ENCODE measurements at regions not wholly inside any gene's neighbourhood (a gene's known extent, or its start where the extent isn't known, plus 50 kb on each side); places are given as distances from the start of the nearest gene placed in this dataset.

DNA sequence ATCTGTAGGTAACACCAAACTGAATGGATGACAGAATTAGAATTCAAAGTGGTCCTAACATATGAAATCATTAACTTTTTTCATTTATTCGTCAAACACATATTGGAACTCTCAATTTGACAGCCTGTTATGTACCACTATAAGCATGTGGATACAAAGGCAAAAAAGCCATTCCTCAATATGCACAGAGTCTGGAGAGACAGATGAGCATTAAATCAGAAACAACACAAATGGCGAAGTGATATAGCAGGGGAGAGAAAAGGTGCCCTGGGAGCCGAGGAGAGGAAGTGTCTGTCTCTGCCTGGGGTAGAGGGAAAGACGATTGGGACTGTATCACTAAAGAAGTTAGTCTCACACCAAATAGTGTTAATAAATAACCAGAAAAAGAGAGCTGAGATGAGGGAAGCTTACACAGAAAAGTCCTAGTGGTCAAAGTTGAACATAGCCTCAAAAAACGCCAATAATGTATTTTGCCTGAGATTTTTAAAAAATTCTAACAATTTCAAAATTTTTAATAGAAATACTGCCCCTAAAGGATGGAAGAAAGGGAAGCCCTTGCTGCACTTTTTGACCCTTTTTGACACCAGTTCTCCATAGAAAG lies 417.5 kb downstream of the TUSC7 start:
- peaks cover 0 to 13% (median 4%) of the 10 kb centered on the region in 5 donors for H3K4me1 ChIP-seq (ENCODE audit: control insufficient read depth in 5 of 5, insufficient read depth in 5 of 5, low read length in 5 of 5)
- H3K9me3 ChIP-seq (ENCODE audit: control insufficient read depth in 5 of 5, low read length in 5 of 5): no peaks in the 10 kb centered on the region
- H3K27ac ChIP-seq (ENCODE audit: low read depth, low read length): no peak overlapping the region
- no peak overlapping the region for H3K9ac ChIP-seq (ENCODE audit: low read length in 5 of 5)
- H3K27me3 ChIP-seq (ENCODE audit: control insufficient read depth in 5 of 5, insufficient read depth in 4 of 5, low read length in 5 of 5): no peaks in the 10 kb centered on the region
- no peak overlapping the region for H3K4me3 ChIP-seq (ENCODE audit: low read depth in 1 of 5, low read length in 5 of 5)
- no peaks in the 10 kb centered on the region for H3K36me3 ChIP-seq (ENCODE audit: control insufficient read depth in 5 of 5, insufficient read depth in 5 of 5, low read length in 5 of 5)

DNA sequence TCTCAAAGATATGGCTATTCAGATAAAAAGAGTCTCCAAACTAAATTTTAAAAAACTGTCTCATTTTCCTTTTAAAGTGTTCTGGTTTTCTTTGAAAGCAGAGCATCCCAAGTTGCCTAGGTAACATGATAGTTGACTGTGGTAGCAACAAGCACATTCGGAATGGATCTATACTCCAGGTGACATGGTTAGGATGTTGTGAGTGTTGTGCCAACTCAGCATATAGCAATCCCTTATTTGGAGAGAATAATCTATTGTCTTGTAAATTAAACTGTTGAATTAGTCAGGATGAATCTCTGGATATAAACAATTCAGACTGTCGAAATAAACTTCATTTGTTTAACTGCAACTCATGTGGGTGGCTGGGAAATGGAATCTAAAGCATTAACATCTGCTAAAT lies 418.6 kb downstream of the TUSC7 start:
- no peaks in the 10 kb centered on the region for H3K27me3 ChIP-seq (ENCODE audit: control insufficient read depth in 5 of 5, insufficient read depth in 4 of 5, low read length in 5 of 5)
- H3K9me3 ChIP-seq (ENCODE audit: control insufficient read depth in 5 of 5, low read length in 5 of 5): no peaks in the 10 kb centered on the region
- no peak overlapping the region for H3K4me3 ChIP-seq (ENCODE audit: low read depth in 1 of 5, low read length in 5 of 5)
- H3K4me1 ChIP-seq (ENCODE audit: control insufficient read depth in 5 of 5, insufficient read depth in 5 of 5, low read length in 5 of 5): peaks cover 0 to 24% (median 12%) of the 10 kb centered on the region in 5 donors
- H3K36me3 ChIP-seq (ENCODE audit: control insufficient read depth in 5 of 5, insufficient read depth in 5 of 5, low read length in 5 of 5): no peaks in the 10 kb centered on the region
- no peak overlapping the region for H3K27ac ChIP-seq (ENCODE audit: low read depth, low read length)
- H3K9ac ChIP-seq (ENCODE audit: low read length in 5 of 5): no peak overlapping the region

DNA sequence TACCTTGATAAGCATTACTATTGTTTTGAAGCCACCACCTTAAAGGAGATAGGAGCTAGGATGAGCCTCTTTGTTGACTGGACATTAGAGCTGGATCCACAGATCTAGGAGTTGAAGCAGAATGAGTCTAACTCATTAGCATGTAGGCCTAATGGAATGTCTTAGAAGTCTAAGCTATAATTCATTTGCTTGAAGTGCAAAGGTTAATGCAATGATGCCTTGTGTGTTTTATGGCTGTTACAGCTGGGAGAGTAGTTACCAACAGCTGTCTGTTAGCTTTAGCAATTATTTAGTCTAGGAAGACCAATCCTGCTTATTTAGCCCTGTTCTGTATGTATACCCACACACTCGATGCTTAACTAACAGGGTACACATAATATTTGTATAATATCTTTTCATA lies 419.3 kb downstream of the TUSC7 start:
- Histone ChIP-seq H3K9ac (ENCODE audit: low read length in 5 of 5) (no peak overlapping the region), H3K4me1 (ENCODE audit: control insufficient read depth in 5 of 5, insufficient read depth in 5 of 5, low read length in 5 of 5) (peaks cover 0 to 29% (median 13%) of the 10 kb centered on the region in 5 donors), H3K27ac (ENCODE audit: low read depth, low read length) (no peak overlapping the region)

DNA sequence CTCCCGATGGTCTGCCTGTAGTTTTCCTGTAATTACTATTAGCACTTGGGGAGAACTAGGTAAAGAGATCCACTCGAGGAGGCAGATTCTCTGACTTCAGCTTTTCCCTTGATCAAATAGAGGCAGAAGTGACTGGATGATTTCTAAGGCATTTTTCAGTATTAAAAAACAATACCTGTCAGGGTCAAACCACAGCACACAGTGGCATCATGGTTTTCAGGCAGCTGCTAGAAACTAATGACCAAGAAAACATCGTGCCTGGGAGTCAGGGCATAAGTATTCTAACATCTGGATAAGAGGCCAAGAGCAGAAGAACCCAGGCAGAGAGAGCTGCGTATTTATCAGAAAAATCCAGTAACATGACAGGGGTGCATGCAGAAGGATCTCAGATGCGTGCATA lies 419.9 kb downstream of the TUSC7 start:
- Histone ChIP-seq H3K9ac (ENCODE audit: low read length in 5 of 5) (no peak overlapping the region), H3K27me3 (ENCODE audit: control insufficient read depth in 5 of 5, insufficient read depth in 4 of 5, low read length in 5 of 5) (no peaks in the 10 kb centered on the region)

More for the DNA sequence above, 419.3 kb downstream of the TUSC7 start:
- Histone ChIP-seq H3K36me3 (ENCODE audit: control insufficient read depth in 5 of 5, insufficient read depth in 5 of 5, low read length in 5 of 5) (no peaks in the 10 kb centered on the region), H3K4me3 (ENCODE audit: low read depth in 1 of 5, low read length in 5 of 5) (no peak overlapping the region), H3K27me3 (ENCODE audit: control insufficient read depth in 5 of 5, insufficient read depth in 4 of 5, low read length in 5 of 5) (no peaks in the 10 kb centered on the region), H3K9me3 (ENCODE audit: control insufficient read depth in 5 of 5, low read length in 5 of 5) (no peaks in the 10 kb centered on the region)

DNA sequence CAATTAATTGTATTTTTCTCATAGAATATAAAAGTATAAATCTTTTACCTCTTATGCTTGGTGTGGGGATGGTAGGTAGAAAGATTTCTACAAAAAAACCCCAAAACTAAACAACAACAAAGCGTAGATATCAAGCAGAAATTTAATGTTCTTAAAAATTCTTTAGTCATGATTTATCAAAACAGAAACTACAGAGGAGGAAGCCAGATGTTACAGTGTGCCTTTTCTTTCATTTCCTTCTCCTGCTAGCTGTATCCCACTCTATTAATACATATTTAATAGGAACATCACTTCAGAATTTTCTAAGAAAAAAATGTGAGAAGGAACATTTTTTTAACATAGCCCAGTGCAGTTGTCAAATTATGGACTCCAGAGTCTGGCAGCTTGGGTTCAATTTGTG lies 420.6 kb downstream of the TUSC7 start:
- H3K27me3 ChIP-seq (ENCODE audit: control insufficient read depth in 5 of 5, insufficient read depth in 4 of 5, low read length in 5 of 5): no peaks in the 10 kb centered on the region
- no peak overlapping the region for H3K9ac ChIP-seq (ENCODE audit: low read length in 5 of 5)
- no peaks in the 10 kb centered on the region for H3K36me3 ChIP-seq (ENCODE audit: control insufficient read depth in 5 of 5, insufficient read depth in 5 of 5, low read length in 5 of 5)
- H3K9me3 ChIP-seq (ENCODE audit: control insufficient read depth in 5 of 5, low read length in 5 of 5): no peaks in the 10 kb centered on the region
- H3K4me3 ChIP-seq (ENCODE audit: low read depth in 1 of 5, low read length in 5 of 5): no peak overlapping the region
- H3K4me1 ChIP-seq (ENCODE audit: control insufficient read depth in 5 of 5, insufficient read depth in 5 of 5, low read length in 5 of 5): peaks cover 0 to 29% (median 13%) of the 10 kb centered on the region in 5 donors
- H3K27ac ChIP-seq (ENCODE audit: low read depth, low read length): no peak overlapping the region

More for the DNA sequence above, 419.9 kb downstream of the TUSC7 start:
- Histone ChIP-seq H3K9me3 (ENCODE audit: control insufficient read depth in 5 of 5, low read length in 5 of 5) (no peaks in the 10 kb centered on the region), H3K4me3 (ENCODE audit: low read depth in 1 of 5, low read length in 5 of 5) (no peak overlapping the region), H3K27ac (ENCODE audit: low read depth, low read length) (no peak overlapping the region), H3K36me3 (ENCODE audit: control insufficient read depth in 5 of 5, insufficient read depth in 5 of 5, low read length in 5 of 5) (no peaks in the 10 kb centered on the region), H3K4me1 (ENCODE audit: control insufficient read depth in 5 of 5, insufficient read depth in 5 of 5, low read length in 5 of 5) (peaks cover 0 to 29% (median 13%) of the 10 kb centered on the region in 5 donors)

DNA sequence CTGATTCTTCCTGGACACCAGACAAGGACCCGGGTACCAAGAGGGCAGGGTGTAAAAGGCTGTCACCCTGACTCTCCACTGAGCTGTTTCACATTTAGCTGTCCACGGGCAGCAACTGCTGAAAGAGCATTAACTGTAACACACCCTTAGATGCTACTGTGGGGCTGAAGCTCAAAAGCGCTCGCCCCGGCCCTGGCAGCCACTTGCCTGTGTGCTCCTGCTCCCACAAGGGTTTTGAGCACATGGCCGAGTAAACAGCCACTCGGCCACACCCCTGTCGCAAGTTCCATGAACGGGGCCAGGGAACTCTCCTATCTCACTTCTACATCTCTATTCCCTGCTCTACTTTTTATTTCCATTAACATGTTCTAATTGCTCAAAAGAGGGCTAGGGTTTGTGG lies 421.7 kb downstream of the TUSC7 start:
- no peaks in the 10 kb centered on the region for H3K27me3 ChIP-seq (ENCODE audit: control insufficient read depth in 5 of 5, insufficient read depth in 4 of 5, low read length in 5 of 5)
- H3K4me3 ChIP-seq (ENCODE audit: low read depth in 1 of 5, low read length in 5 of 5): no peak overlapping the region
- no peaks in the 10 kb centered on the region for H3K9me3 ChIP-seq (ENCODE audit: control insufficient read depth in 5 of 5, low read length in 5 of 5)
- peaks cover 0 to 29% (median 13%) of the 10 kb centered on the region in 5 donors for H3K4me1 ChIP-seq (ENCODE audit: control insufficient read depth in 5 of 5, insufficient read depth in 5 of 5, low read length in 5 of 5)
- H3K9ac ChIP-seq (ENCODE audit: low read length in 5 of 5): no peak overlapping the region
- no peaks in the 10 kb centered on the region for H3K36me3 ChIP-seq (ENCODE audit: control insufficient read depth in 5 of 5, insufficient read depth in 5 of 5, low read length in 5 of 5)
- no peak overlapping the region for H3K27ac ChIP-seq (ENCODE audit: low read depth, low read length)

DNA sequence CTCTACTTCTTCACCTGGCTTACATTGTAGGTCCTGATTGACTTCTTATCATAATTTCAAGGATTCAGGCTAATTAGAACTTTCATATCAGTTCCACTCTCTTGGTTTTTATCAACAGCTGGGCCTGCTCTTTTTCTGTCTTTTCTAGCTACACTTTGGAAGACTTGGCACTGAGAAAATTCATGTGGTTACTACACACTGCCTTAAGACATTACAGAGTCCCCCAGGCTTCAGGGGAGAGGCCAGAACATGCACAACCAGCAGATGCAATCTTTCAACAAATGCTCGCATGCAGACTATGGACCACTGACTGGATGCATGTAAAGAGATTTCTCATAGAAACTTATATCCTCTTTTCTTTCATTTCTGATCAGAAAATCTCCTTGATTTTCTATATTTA lies 423.5 kb downstream of the TUSC7 start:
- Histone ChIP-seq H3K4me3 (ENCODE audit: low read depth in 1 of 5, low read length in 5 of 5) (no peak overlapping the region), H3K9ac (ENCODE audit: low read length in 5 of 5) (no peak overlapping the region), H3K9me3 (ENCODE audit: control insufficient read depth in 5 of 5, low read length in 5 of 5) (no peaks in the 10 kb centered on the region), H3K36me3 (ENCODE audit: control insufficient read depth in 5 of 5, insufficient read depth in 5 of 5, low read length in 5 of 5) (no peaks in the 10 kb centered on the region), H3K4me1 (ENCODE audit: control insufficient read depth in 5 of 5, insufficient read depth in 5 of 5, low read length in 5 of 5) (peaks cover 0 to 35% (median 13%) of the 10 kb centered on the region in 5 donors), H3K27me3 (ENCODE audit: control insufficient read depth in 5 of 5, insufficient read depth in 4 of 5, low read length in 5 of 5) (no peaks in the 10 kb centered on the region), H3K27ac (ENCODE audit: low read depth, low read length) (peak overlapping the region; percentile 49)

DNA sequence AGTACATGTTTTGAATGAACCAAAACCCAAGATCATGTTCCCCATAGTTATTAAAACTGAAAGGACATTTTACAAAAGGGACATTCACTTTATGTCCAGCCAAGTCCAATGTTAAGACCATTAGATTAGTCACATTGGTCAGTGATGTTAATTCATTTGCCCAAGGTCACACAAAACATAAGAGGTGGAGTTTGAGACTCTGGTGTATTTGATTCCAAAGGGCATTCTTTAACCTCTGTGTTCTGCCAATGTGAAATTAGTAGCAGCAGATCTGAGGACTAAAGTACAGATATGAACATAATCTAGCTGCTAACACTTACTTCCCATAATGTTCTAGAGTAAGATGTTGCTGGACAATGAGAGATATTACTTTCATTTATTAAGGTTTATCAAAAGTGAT lies 425.6 kb downstream of the TUSC7 start:
- H3K4me3 ChIP-seq (ENCODE audit: low read depth in 1 of 5, low read length in 5 of 5): no peak overlapping the region
- peaks cover 0 to 35% (median 13%) of the 10 kb centered on the region in 5 donors for H3K4me1 ChIP-seq (ENCODE audit: control insufficient read depth in 5 of 5, insufficient read depth in 5 of 5, low read length in 5 of 5)
- no peaks in the 10 kb centered on the region for H3K9me3 ChIP-seq (ENCODE audit: control insufficient read depth in 5 of 5, low read length in 5 of 5)
- H3K36me3 ChIP-seq (ENCODE audit: control insufficient read depth in 5 of 5, insufficient read depth in 5 of 5, low read length in 5 of 5): no peaks in the 10 kb centered on the region
- H3K27me3 ChIP-seq (ENCODE audit: control insufficient read depth in 5 of 5, insufficient read depth in 4 of 5, low read length in 5 of 5): no peaks in the 10 kb centered on the region
- no peak overlapping the region for H3K9ac ChIP-seq (ENCODE audit: low read length in 5 of 5)
- H3K27ac ChIP-seq (ENCODE audit: low read depth, low read length): no peak overlapping the region

DNA sequence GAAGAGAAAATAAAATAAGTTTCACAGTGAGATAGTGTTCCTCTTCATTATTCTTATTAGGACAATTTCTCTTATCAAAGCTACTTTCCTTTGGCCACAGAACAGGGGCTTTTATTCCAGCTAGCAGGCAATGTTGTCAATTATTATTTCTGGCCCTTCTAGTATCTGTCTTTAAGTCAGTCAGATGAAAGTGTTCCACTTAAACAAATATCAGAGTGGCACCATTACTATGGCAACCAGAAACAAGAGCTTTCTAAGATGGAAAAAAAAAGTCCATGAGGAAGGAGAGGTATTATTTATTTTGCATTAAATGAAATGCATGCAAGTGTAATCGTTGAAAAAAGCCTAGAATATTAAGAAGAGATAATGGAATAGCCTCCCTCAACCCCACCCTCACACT lies 426.4 kb downstream of the TUSC7 start:
- Histone ChIP-seq H3K27me3 (ENCODE audit: control insufficient read depth in 5 of 5, insufficient read depth in 4 of 5, low read length in 5 of 5) (no peaks in the 10 kb centered on the region), H3K36me3 (ENCODE audit: control insufficient read depth in 5 of 5, insufficient read depth in 5 of 5, low read length in 5 of 5) (no peaks in the 10 kb centered on the region), H3K27ac (ENCODE audit: low read depth, low read length) (no peak overlapping the region), H3K9ac (ENCODE audit: low read length in 5 of 5) (no peak overlapping the region), H3K4me3 (ENCODE audit: low read depth in 1 of 5, low read length in 5 of 5) (no peak overlapping the region), H3K4me1 (ENCODE audit: control insufficient read depth in 5 of 5, insufficient read depth in 5 of 5, low read length in 5 of 5) (peaks cover 0 to 32% (median 11%) of the 10 kb centered on the region in 5 donors), H3K9me3 (ENCODE audit: control insufficient read depth in 5 of 5, low read length in 5 of 5) (no peaks in the 10 kb centered on the region)

DNA sequence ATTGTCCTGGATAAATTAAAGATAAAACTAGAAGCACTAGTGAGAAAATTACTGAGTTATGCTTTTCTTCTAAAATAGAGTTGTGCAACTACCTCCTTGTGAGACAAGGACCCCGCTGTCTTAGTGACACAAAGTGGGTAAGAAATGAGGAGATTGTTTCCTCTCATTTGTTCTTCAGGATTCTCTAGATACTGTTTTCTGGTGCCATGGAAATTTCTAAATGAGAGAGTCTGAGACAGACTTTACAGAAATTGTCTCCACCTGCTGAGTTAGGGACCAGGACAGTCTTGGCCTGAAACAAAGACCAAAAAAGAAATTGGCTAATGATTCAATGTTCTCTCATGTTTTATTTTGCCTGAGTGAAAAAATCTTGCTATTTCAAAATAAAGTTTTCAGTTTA lies 427.5 kb downstream of the TUSC7 start:
- no peaks in the 10 kb centered on the region for H3K9me3 ChIP-seq (ENCODE audit: control insufficient read depth in 5 of 5, low read length in 5 of 5)
- H3K36me3 ChIP-seq (ENCODE audit: control insufficient read depth in 5 of 5, insufficient read depth in 5 of 5, low read length in 5 of 5): no peaks in the 10 kb centered on the region
- H3K4me1 ChIP-seq (ENCODE audit: control insufficient read depth in 5 of 5, insufficient read depth in 5 of 5, low read length in 5 of 5): peaks cover 0 to 22% (median 7%) of the 10 kb centered on the region in 5 donors
- H3K27me3 ChIP-seq (ENCODE audit: control insufficient read depth in 5 of 5, insufficient read depth in 4 of 5, low read length in 5 of 5): no peaks in the 10 kb centered on the region
- H3K27ac ChIP-seq (ENCODE audit: low read depth, low read length): no peak overlapping the region
- H3K4me3 ChIP-seq (ENCODE audit: low read depth in 1 of 5, low read length in 5 of 5): no peak overlapping the region
- peak overlapping the region in 1 of 5 donors; percentile 43 for H3K9ac ChIP-seq (ENCODE audit: low read length in 5 of 5)

All from subcutaneous abdominal adipose tissue (tissue), 5 donors.